SK-N-MC (cell line): ENCODE measurements at regions not wholly inside any gene's neighbourhood (a gene's known extent, or its start where the extent isn't known, plus 50 kb on each side); places are given as distances from the start of the nearest gene placed in this dataset.
"Not testable (repeated sequence)": the region's sequence is repeated elsewhere in the genome, so short reads cannot be mapped to it uniquely, and the experiment has no call there.

Experiments used
- DNase-seq: peaks from one replicate; pipeline ENCODE4 v3.0.0-alpha.2; 2011; ENCODE audit warnings: low read depth, low spot score
- H3K27ac ChIP-seq: fragments of 200-600 bp; sonication (generic); 2 replicates; pipeline ENCODE4 v1.5.1; 2016; ENCODE audit warnings: mixed run types
- H3K36me3 ChIP-seq: fragments of 200-600 bp; sonication (generic); 2 replicates; pipeline ENCODE4 v1.6.1; 2017; ENCODE audit warnings: antibody characterized with exemption, low read length, mixed read lengths; ENCODE audit not compliant: insufficient read depth
- H3K4me3 ChIP-seq: fragments of 200-600 bp; sonication (generic); 2 replicates; pipeline ENCODE4 v1.5.1; 2016
- H3K9ac ChIP-seq: fragments of 200-600 bp; sonication (generic); 2 replicates; pipeline ENCODE4 v1.8.0; 2017; ENCODE audit warnings: mixed run types, mixed read lengths; ENCODE audit not compliant: insufficient read length
- H3K9me3 ChIP-seq: fragments of 200-600 bp; sonication (generic); 2 replicates; pipeline ENCODE4 v1.6.1; 2017; ENCODE audit warnings: low read depth, mild to moderate bottlenecking, antibody characterized with exemption, low read length, moderate library complexity, mixed read lengths
- EZH2 ChIP-seq: fragments of 200-600 bp; sonication (generic); IDR thresholded peaks from one replicate; pipeline ENCODE4 v1.6.1; 2017; ENCODE audit warnings: antibody characterized with exemption
- FOXP2 ChIP-seq: optimal IDR thresholded peaks from 2 replicates; pipeline ENCODE3; 2011; ENCODE audit warnings: mild to moderate bottlenecking, moderate library complexity; ENCODE audit not compliant: insufficient read depth; ENCODE audit errors: extremely low read length, control extremely low read depth
- POLR2AphosphoS5 ChIP-seq: IDR thresholded peaks from 2 replicates; pipeline ENCODE4 v1.6.1; 2012; ENCODE audit warnings: mild to moderate bottlenecking, low read depth, low read length, borderline replicate concordance

DNA sequence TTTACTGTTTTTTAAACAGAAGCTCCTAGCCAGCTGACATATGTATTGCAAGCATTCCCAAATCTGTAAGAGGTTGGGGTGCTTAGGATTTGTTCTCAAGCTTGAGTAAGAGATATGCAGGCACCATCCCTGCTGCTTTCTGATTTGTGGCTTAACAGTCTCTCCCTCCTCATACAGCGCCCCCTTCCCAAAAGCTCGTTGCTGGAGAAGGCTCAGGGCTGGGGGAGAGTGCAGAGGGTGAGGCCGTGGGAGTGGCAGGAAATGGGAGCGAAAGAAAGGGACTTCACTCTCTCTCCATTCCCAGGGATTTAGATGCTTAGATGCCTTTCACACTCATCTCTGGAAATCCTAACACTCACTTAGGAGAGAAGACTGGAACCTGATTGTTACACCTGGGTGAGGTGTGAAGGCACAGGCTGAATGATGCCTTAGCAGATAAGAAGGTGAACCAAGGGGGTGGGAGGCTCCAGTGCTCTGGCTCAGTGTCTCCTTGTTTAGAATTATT is 172.0 kb downstream of the C12orf75 start:
- TF ChIP-seq FOXP2 (no peak), EZH2 (no peak), POLR2AphosphoS5 (no peak)
- no peak overlapping the region for H3K4me3 ChIP-seq

GRCh38 chr12:105503619-105504018 is 173.1 kb downstream of the C12orf75 start:
- H3K4me3 ChIP-seq, result no peak overlapping the region
- DNase-seq, result no peak
- no peak overlapping the region for H3K27ac ChIP-seq
- no peak for TF ChIP-seq POLR2AphosphoS5
- TF ChIP-seq FOXP2, result no peak
- TF ChIP-seq EZH2, result no peak
- H3K9me3 ChIP-seq, result no peaks in the 10 kb centered on the region
- H3K36me3 ChIP-seq, result no peaks in the 10 kb centered on the region
- no peak overlapping the region for H3K9ac ChIP-seq

More for the DNA sequence above, 172.0 kb downstream of the C12orf75 start:
- Histone ChIP-seq H3K27ac (no peak overlapping the region), H3K36me3 (no peaks in the 10 kb centered on the region), H3K9ac (no peak overlapping the region), H3K9me3 (no peaks in the 10 kb centered on the region)
- DNase-seq, result no peak

DNA sequence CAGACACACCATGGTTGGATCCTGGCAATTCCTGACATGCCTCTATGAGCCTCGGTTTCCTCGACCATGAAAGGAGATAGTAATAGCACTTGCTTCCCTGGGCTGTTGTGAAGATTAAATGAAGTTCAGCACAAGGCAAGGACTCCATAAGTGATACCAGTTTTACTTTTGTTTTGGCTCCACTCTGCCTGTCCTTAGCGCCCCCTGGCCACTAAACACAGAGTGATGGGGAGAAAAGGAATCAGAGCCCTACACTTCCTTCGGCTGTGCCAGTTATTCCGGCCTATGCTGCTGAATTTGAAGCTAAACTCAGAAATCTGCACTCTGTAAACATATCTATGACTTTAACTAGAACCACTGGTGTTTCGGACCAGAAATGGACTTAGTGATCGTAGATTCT is 173.8 kb downstream of the C12orf75 start:
- H3K9ac ChIP-seq, result no peak overlapping the region
- DNase-seq, result no peak
- no peak overlapping the region for H3K4me3 ChIP-seq
- H3K27ac ChIP-seq, result no peak overlapping the region
- no peak for TF ChIP-seq EZH2
- no peak for TF ChIP-seq POLR2AphosphoS5
- no peak for TF ChIP-seq FOXP2
- no peaks in the 10 kb centered on the region for H3K36me3 ChIP-seq
- H3K9me3 ChIP-seq, result no peaks in the 10 kb centered on the region

DNA sequence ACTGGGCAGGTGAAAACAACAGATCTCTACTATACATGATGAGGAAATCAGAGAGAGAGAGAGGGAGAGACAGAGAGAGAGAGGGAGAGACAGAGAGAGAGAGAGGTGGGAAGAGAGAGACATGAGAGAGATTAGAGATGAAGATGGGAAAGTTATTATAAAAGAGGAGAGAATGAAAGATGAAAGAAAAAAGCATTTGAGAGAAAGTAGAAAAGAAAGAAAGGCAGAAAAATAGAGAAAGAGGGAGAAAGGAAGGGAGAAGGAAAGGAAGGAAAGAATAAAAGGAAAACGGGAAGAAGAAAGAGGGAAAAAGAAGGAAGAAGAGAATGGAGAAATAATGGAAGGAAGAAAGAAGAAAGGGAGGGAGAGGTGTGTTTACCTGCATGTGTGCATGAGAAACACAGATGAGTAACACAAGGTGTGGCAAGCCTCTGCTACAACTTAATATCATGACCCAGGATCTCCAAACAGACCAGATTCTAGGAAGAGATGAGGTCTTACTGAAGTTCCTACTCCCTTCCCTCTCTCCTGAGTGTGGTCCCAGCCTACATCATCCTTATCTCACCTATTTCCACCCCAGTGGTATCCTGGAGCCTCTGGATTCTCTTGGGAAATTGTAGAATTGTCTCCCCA is 176.3 kb downstream of the C12orf75 start:
- Histone ChIP-seq H3K36me3 (no peaks in the 10 kb centered on the region), H3K27ac (no peak overlapping the region), H3K9me3 (no peaks in the 10 kb centered on the region), H3K9ac (no peak overlapping the region), H3K4me3 (no peak overlapping the region)
- no peak for DNase-seq
- TF ChIP-seq FOXP2 (no peak), POLR2AphosphoS5 (no peak), EZH2 (no peak)

GRCh38 chr12:105507311-105508038 is 177.0 kb downstream of the C12orf75 start:
- no peak for TF ChIP-seq POLR2AphosphoS5
- no peak overlapping the region for H3K4me3 ChIP-seq
- no peak overlapping the region for H3K9ac ChIP-seq
- H3K9me3 ChIP-seq, result no peaks in the 10 kb centered on the region
- DNase-seq, result no peak
- H3K36me3 ChIP-seq, result no peaks in the 10 kb centered on the region
- H3K27ac ChIP-seq, result no peak overlapping the region

- no peak for TF ChIP-seq EZH2
- TF ChIP-seq FOXP2, result no peak
- no peak for TF ChIP-seq POLR2AphosphoS5
Observed at GRCh38 chr12:105508096-105508495, 177.6 kb downstream of the C12orf75 start.

GRCh38 chr12:105510526-105510925 is 180.0 kb downstream of the C12orf75 start:
- no peak for TF ChIP-seq POLR2AphosphoS5
- no peak for TF ChIP-seq FOXP2
- no peak for TF ChIP-seq EZH2
- Histone ChIP-seq H3K27ac (no peak overlapping the region), H3K9ac (no peak overlapping the region), H3K9me3 (no peaks in the 10 kb centered on the region), H3K4me3 (no peak overlapping the region), H3K36me3 (no peaks in the 10 kb centered on the region)
- no peak for DNase-seq

More at GRCh38 chr12:105508096-105508495, 177.6 kb downstream of the C12orf75 start:
- no peak for DNase-seq
- H3K9ac ChIP-seq, result no peak overlapping the region
- no peak overlapping the region for H3K27ac ChIP-seq
- H3K9me3 ChIP-seq, result no peaks in the 10 kb centered on the region
- no peaks in the 10 kb centered on the region for H3K36me3 ChIP-seq
- H3K4me3 ChIP-seq, result no peak overlapping the region

DNA sequence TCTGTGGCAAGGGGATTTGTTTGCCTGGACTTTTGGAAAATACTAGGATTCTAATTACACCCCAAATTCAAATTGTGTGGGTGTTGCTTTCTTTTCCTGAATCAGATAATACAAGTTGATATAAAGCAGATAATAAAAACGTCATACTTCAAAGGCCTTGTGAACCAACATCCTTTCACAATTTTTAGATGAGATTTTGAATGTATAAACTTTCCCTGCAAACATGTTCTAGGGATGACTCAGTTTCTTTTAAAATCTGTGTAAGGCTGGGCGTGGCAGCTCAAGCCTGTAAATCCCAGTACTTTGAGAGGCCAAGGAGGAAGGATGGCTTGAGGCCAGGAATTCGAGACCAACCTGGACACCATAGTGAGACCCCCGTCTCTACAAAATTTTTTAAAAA is 182.4 kb downstream of the C12orf75 start:
- not testable (repeated sequence) for H3K27ac ChIP-seq, DNase-seq, H3K4me3 ChIP-seq, H3K9me3 ChIP-seq, H3K36me3 ChIP-seq, H3K9ac ChIP-seq
